Neuronal stem cell (in vitro differentiated cells): ENCODE measurements at regions not wholly inside any gene's neighbourhood (a gene's known extent, or its start where the extent isn't known, plus 50 kb on each side); places are given as distances from the start of the nearest gene placed in this dataset.

Experiments
- DNase-seq: peaks from one replicate; pipeline ENCODE4 v3.0.0-alpha.2; 2013; ENCODE audit warnings: low spot score
- H2AFZ ChIP-seq: one replicate; pipeline ENCODE4 v1.6.1; 2013; ENCODE audit warnings: mild to moderate bottlenecking, low read length, inconsistent platforms
- H2AK5ac ChIP-seq: 2 replicates; pipeline ENCODE4 v1.6.1; 2013; ENCODE audit warnings: low read depth, mild to moderate bottlenecking, inconsistent platforms, low read length, moderate library complexity, mixed read lengths
- H2BK120ac ChIP-seq: 2 replicates; pipeline ENCODE4 v1.6.1; 2013; ENCODE audit warnings: low read depth, mild to moderate bottlenecking, inconsistent platforms, low read length, moderate library complexity, mixed read lengths
- H2BK12ac ChIP-seq: one replicate; pipeline ENCODE4 v1.6.1; 2013; ENCODE audit warnings: low read length, inconsistent platforms
- H2BK15ac ChIP-seq: 2 replicates; pipeline ENCODE4 v1.6.1; 2013; ENCODE audit warnings: mild to moderate bottlenecking, low read length, inconsistent platforms, mixed read lengths
- H2BK5ac ChIP-seq: one replicate; pipeline ENCODE4 v1.6.1; 2013; ENCODE audit warnings: inconsistent platforms, mild to moderate bottlenecking, low read length, moderate library complexity
- H3K14ac ChIP-seq: one replicate; pipeline ENCODE4 v1.6.1; 2013; ENCODE audit warnings: low read length, inconsistent platforms
- H3K18ac ChIP-seq: 2 replicates; pipeline ENCODE4 v1.6.1; 2013; ENCODE audit warnings: low read length, inconsistent platforms
- H3K23ac ChIP-seq: 2 replicates; pipeline ENCODE4 v1.6.1; 2013; ENCODE audit warnings: low read depth, mild to moderate bottlenecking, mixed read lengths, low read length, inconsistent platforms; ENCODE audit not compliant: poor library complexity
- H3K27ac ChIP-seq: replicated peaks from 3 replicates; pipeline ENCODE4 v1.5.1; 2013; ENCODE audit warnings: low read length, inconsistent platforms
- H3K27me3 ChIP-seq, 3 experiments: 2 replicates each; pipeline ENCODE4 v1.6.1; 2013; ENCODE audit warnings: low read length in 3 of 3, mild to moderate bottlenecking in 2 of 3, inconsistent platforms in 1 of 3, low read depth in 1 of 3, mixed read lengths in 1 of 3, moderate library complexity in 1 of 3; ENCODE audit not compliant: control insufficient read depth in 3 of 3, insufficient read depth in 3 of 3
- H3K36me3 ChIP-seq, 2 donors: replicated peaks in 1 of 2; 2 replicates each; pipeline ENCODE4 v1.6.1; 2013; ENCODE audit warnings: low read length in 2 of 2; ENCODE audit not compliant: control insufficient read depth in 2 of 2, insufficient read depth in 2 of 2
- H3K4ac ChIP-seq: 2 replicates; pipeline ENCODE4 v1.6.1; 2013; ENCODE audit warnings: inconsistent platforms, mild to moderate bottlenecking, low read length, moderate library complexity
- H3K4me1 ChIP-seq, 2 donors: 1 replicate in 1 of 2; 2 replicates in 1 of 2; pipeline ENCODE4 v1.6.1; 2013; ENCODE audit warnings: low read length in 2 of 2, low read depth in 1 of 2; ENCODE audit not compliant: control insufficient read depth in 2 of 2, insufficient read depth in 1 of 2
- H3K4me2 ChIP-seq: one replicate; pipeline ENCODE4 v1.6.1; 2013; ENCODE audit warnings: mild to moderate bottlenecking, low read length, inconsistent platforms; ENCODE audit not compliant: insufficient read depth, poor library complexity, severe bottlenecking
- H3K4me3 ChIP-seq, 2 donors: 2 replicates each; pipeline ENCODE4 v1.5.1; 2013; ENCODE audit warnings: low read length in 2 of 2, mild to moderate bottlenecking in 2 of 2, inconsistent platforms in 1 of 2, moderate library complexity in 1 of 2
- H3K79me1 ChIP-seq: one replicate; pipeline ENCODE4 v1.6.1; 2013; ENCODE audit warnings: low read depth, mild to moderate bottlenecking, inconsistent platforms, low read length, moderate library complexity
- H3K9ac ChIP-seq: one replicate; pipeline ENCODE4 v1.6.1; 2013; ENCODE audit warnings: mild to moderate bottlenecking, low read depth, low read length, inconsistent platforms; ENCODE audit not compliant: poor library complexity
- H3K9me3 ChIP-seq, 2 donors: replicated peaks in 1 of 2; 2 replicates each; pipeline versions ENCODE3 to v1.6.1; 2013; ENCODE audit warnings: low read length in 2 of 2, mild to moderate bottlenecking in 2 of 2, inconsistent platforms in 1 of 2, low read depth in 1 of 2, mixed read lengths in 1 of 2, moderate library complexity in 1 of 2; ENCODE audit not compliant: control insufficient read depth in 2 of 2, insufficient read depth in 1 of 2
- H4K8ac ChIP-seq: one replicate; pipeline ENCODE4 v1.6.1; 2013; ENCODE audit warnings: low read depth, mild to moderate bottlenecking, inconsistent platforms, low read length, moderate library complexity
- H4K91ac ChIP-seq: one replicate; pipeline ENCODE4 v1.6.1; 2013; ENCODE audit warnings: low read length, low read depth, mild to moderate bottlenecking, inconsistent platforms; ENCODE audit not compliant: poor library complexity
- WGBS, 2 donors: extraction: QIAGEN DNeasy Blood & Tissue Kit; methylation state at CpG; one replicate each; pipeline ENCODE4 v1.1.7; 2013; ENCODE audit warnings: missing lambda C conversion rate in 2 of 2, mixed read lengths in 1 of 2; ENCODE audit not compliant: insufficient read length in 2 of 2, insufficient replicate concordance in 1 of 2; ENCODE audit errors: extremely low coverage in 2 of 2; 5-methylcytosine and 5-hydroxymethylcytosine counted together

DNA sequence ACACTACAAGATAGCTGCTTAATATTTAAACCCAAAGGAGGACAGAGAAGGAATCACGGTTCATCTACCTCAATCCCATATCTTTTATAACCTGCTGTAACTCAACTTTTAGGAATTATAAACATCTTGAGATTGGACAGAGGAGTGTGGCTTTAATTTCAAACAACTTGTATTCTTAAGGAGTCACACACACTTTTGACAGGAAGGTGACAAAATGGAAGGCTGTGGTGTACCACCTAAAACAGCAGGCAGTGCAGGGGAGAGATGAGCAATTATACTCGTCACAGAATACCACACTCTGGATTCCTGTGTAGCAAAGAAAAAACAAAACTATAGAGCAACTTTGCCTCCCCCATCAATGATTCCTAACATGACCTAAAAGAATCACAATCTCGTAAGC, 194.8 kb downstream of the ZEB2 start:
- no peak overlapping the region for H2AFZ ChIP-seq
- H2BK120ac ChIP-seq: no peak overlapping the region
- H3K4me3 ChIP-seq: no peak overlapping the region
- no CpG with 5 or more reads among the region's 3 CpGs for WGBS, 2 donors
- no peak overlapping the region for H2BK5ac ChIP-seq
- no peaks in the 10 kb centered on the region for H3K36me3 ChIP-seq
- no peaks in the 10 kb centered on the region for H3K79me1 ChIP-seq
- no peak overlapping the region for H2AK5ac ChIP-seq
- DNase-seq: no peak
- no peak overlapping the region for H3K23ac ChIP-seq
- H4K91ac ChIP-seq: no peak overlapping the region
- no peak overlapping the region for H3K14ac ChIP-seq
- no peak overlapping the region for H2BK15ac ChIP-seq
- no peak overlapping the region for H3K9ac ChIP-seq
- no peak overlapping the region for H3K18ac ChIP-seq
- no peak overlapping the region for H3K4me2 ChIP-seq
- no peak overlapping the region for H3K4ac ChIP-seq
- H3K4me1 ChIP-seq: peaks cover 0 to 2% of the 10 kb centered on the region in 2 donors
- no peak overlapping the region for H3K27ac ChIP-seq
- H4K8ac ChIP-seq: no peak overlapping the region
- H3K27me3 ChIP-seq: no peaks in the 10 kb centered on the region
- H2BK12ac ChIP-seq: no peak overlapping the region
- H3K9me3 ChIP-seq: peaks cover 0 to 23% of the 10 kb centered on the region in 2 donors

GRCh38 chr2:144324446-144325045, 195.4 kb downstream of the ZEB2 start:
- Histone ChIP-seq H3K9me3 (peaks cover 0 to 19% of the 10 kb centered on the region in 2 donors), H3K27ac (no peak overlapping the region), H4K8ac (no peak overlapping the region), H2BK12ac (no peak overlapping the region), H3K4ac (no peak overlapping the region), H2AK5ac (no peak overlapping the region), H3K18ac (no peak overlapping the region), H3K4me2 (no peak overlapping the region), H3K4me3 (no peak overlapping the region), H2BK15ac (no peak overlapping the region), H3K4me1 (peaks cover 0 to 2% of the 10 kb centered on the region in 2 donors), H3K36me3 (no peaks in the 10 kb centered on the region), H4K91ac (no peak overlapping the region), H2BK120ac (no peak overlapping the region), H3K27me3 (no peaks in the 10 kb centered on the region), H3K9ac (no peak overlapping the region), H2BK5ac (no peak overlapping the region), H2AFZ (no peak overlapping the region), H3K14ac (no peak overlapping the region), H3K23ac (no peak overlapping the region), H3K79me1 (no peaks in the 10 kb centered on the region)
- no CpG with 5 or more reads among the region's 4 CpGs for WGBS, 2 donors
- DNase-seq: no peak

- H3K18ac ChIP-seq: no peak overlapping the region
- H4K8ac ChIP-seq: no peak overlapping the region
- no peak overlapping the region for H2BK12ac ChIP-seq
Observed at GRCh38 chr2:144323946-144324345, 196.0 kb downstream of the ZEB2 start.

GRCh38 chr2:144322379-144322778, 197.5 kb downstream of the ZEB2 start:
- no CpG with 5 or more reads among the region's 2 CpGs for WGBS, 2 donors
- H3K27ac ChIP-seq: no peak overlapping the region
- H3K4me2 ChIP-seq: no peak overlapping the region
- H3K4me3 ChIP-seq: no peak overlapping the region
- H2BK12ac ChIP-seq: no peak overlapping the region
- no peak overlapping the region for H3K9ac ChIP-seq
- H3K79me1 ChIP-seq: no peaks in the 10 kb centered on the region
- no peak overlapping the region for H3K4ac ChIP-seq
- no peak overlapping the region for H3K18ac ChIP-seq
- H4K91ac ChIP-seq: no peak overlapping the region
- H3K4me1 ChIP-seq: peaks cover 0 to 2% of the 10 kb centered on the region in 2 donors
- H3K9me3 ChIP-seq: peaks cover 0 to 15% of the 10 kb centered on the region in 2 donors
- no peak overlapping the region for H3K23ac ChIP-seq
- no peak overlapping the region for H2AK5ac ChIP-seq
- no peak overlapping the region for H2BK15ac ChIP-seq
- H2AFZ ChIP-seq: no peak overlapping the region
- H3K36me3 ChIP-seq: no peaks in the 10 kb centered on the region
- no peak overlapping the region for H2BK120ac ChIP-seq
- no peak overlapping the region for H4K8ac ChIP-seq
- H3K27me3 ChIP-seq: no peaks in the 10 kb centered on the region
- no peak overlapping the region for H3K14ac ChIP-seq
- H2BK5ac ChIP-seq: no peak overlapping the region
- DNase-seq: no peak

More at GRCh38 chr2:144323946-144324345, 196.0 kb downstream of the ZEB2 start:
- H3K4me2 ChIP-seq: no peak overlapping the region
- no peak overlapping the region for H3K27ac ChIP-seq
- no peak overlapping the region for H4K91ac ChIP-seq
- H2BK5ac ChIP-seq: no peak overlapping the region
- no peak for DNase-seq
- H2BK15ac ChIP-seq: no peak overlapping the region
- peaks cover 0 to 2% of the 10 kb centered on the region in 2 donors for H3K4me1 ChIP-seq
- WGBS, 2 donors: no CpG with 5 or more reads among the region's 2 CpGs
- H3K23ac ChIP-seq: no peak overlapping the region
- no peak overlapping the region for H3K4me3 ChIP-seq
- H3K14ac ChIP-seq: no peak overlapping the region
- no peak overlapping the region for H2AFZ ChIP-seq
- H2BK120ac ChIP-seq: no peak overlapping the region
- no peaks in the 10 kb centered on the region for H3K36me3 ChIP-seq
- H3K4ac ChIP-seq: no peak overlapping the region
- H3K9ac ChIP-seq: no peak overlapping the region
- H2AK5ac ChIP-seq: no peak overlapping the region
- H3K27me3 ChIP-seq: no peaks in the 10 kb centered on the region
- H3K79me1 ChIP-seq: no peaks in the 10 kb centered on the region
- peaks cover 0 to 15% of the 10 kb centered on the region in 2 donors for H3K9me3 ChIP-seq
